SK-N-MC (cell line): ENCODE measurements at regions not wholly inside any gene's neighbourhood (a gene's known extent, or its start where the extent isn't known, plus 50 kb on each side); places are given as distances from the start of the nearest gene placed in this dataset.

Experiments used
- DNase-seq: peaks from one replicate; pipeline ENCODE4 v3.0.0-alpha.2; 2011; ENCODE audit warnings: low read depth, low spot score
- H3K27ac ChIP-seq: fragments of 200-600 bp; sonication (generic); 2 replicates; pipeline ENCODE4 v1.5.1; 2016; ENCODE audit warnings: mixed run types
- H3K36me3 ChIP-seq: fragments of 200-600 bp; sonication (generic); 2 replicates; pipeline ENCODE4 v1.6.1; 2017; ENCODE audit warnings: antibody characterized with exemption, low read length, mixed read lengths; ENCODE audit not compliant: insufficient read depth
- H3K4me3 ChIP-seq: fragments of 200-600 bp; sonication (generic); 2 replicates; pipeline ENCODE4 v1.5.1; 2016
- H3K9ac ChIP-seq: fragments of 200-600 bp; sonication (generic); 2 replicates; pipeline ENCODE4 v1.8.0; 2017; ENCODE audit warnings: mixed run types, mixed read lengths; ENCODE audit not compliant: insufficient read length
- H3K9me3 ChIP-seq: fragments of 200-600 bp; sonication (generic); 2 replicates; pipeline ENCODE4 v1.6.1; 2017; ENCODE audit warnings: low read depth, mild to moderate bottlenecking, antibody characterized with exemption, low read length, moderate library complexity, mixed read lengths
- EZH2 ChIP-seq: fragments of 200-600 bp; sonication (generic); IDR thresholded peaks from one replicate; pipeline ENCODE4 v1.6.1; 2017; ENCODE audit warnings: antibody characterized with exemption
- FOXP2 ChIP-seq: optimal IDR thresholded peaks from 2 replicates; pipeline ENCODE3; 2011; ENCODE audit warnings: mild to moderate bottlenecking, moderate library complexity; ENCODE audit not compliant: insufficient read depth; ENCODE audit errors: extremely low read length, control extremely low read depth
- POLR2AphosphoS5 ChIP-seq: IDR thresholded peaks from 2 replicates; pipeline ENCODE4 v1.6.1; 2012; ENCODE audit warnings: mild to moderate bottlenecking, low read depth, low read length, borderline replicate concordance

GRCh38 chr7:156223935-156224832 is 411.9 kb upstream of the SHH start:
- no peak overlapping the region for H3K4me3 ChIP-seq
- TF ChIP-seq FOXP2 (no peak), POLR2AphosphoS5 (no peak), EZH2 (no peak)
- no peak overlapping the region for H3K27ac ChIP-seq
- H3K9ac ChIP-seq = no peak overlapping the region
- no peaks in the 10 kb centered on the region for H3K9me3 ChIP-seq
- H3K36me3 ChIP-seq = no peaks in the 10 kb centered on the region
- DNase-seq = no peak

- TF ChIP-seq POLR2AphosphoS5 = no peak
- no peak for TF ChIP-seq FOXP2
- TF ChIP-seq EZH2 = no peak
- H3K36me3 ChIP-seq = no peaks in the 10 kb centered on the region
- no peak overlapping the region for H3K9ac ChIP-seq
- H3K9me3 ChIP-seq = no peaks in the 10 kb centered on the region
- no peak for DNase-seq
- no peak overlapping the region for H3K4me3 ChIP-seq
- no peak overlapping the region for H3K27ac ChIP-seq
These were observed 410.3 kb upstream of the SHH start for GRCh38 chr7:156222611-156223010.

- Histone ChIP-seq H3K9me3 (no peaks in the 10 kb centered on the region), H3K9ac (no peak overlapping the region), H3K36me3 (no peaks in the 10 kb centered on the region), H3K27ac (no peak overlapping the region), H3K4me3 (no peak overlapping the region)
- TF ChIP-seq FOXP2 (no peak), POLR2AphosphoS5 (no peak)
- no peak for DNase-seq
These were observed 409.9 kb upstream of the SHH start for GRCh38 chr7:156222151-156222550.

GRCh38 chr7:156220701-156221100 is 408.4 kb upstream of the SHH start:
- Histone ChIP-seq H3K4me3 (no peak overlapping the region), H3K9ac (no peak overlapping the region), H3K27ac (no peak overlapping the region), H3K9me3 (no peaks in the 10 kb centered on the region), H3K36me3 (no peaks in the 10 kb centered on the region)
- no peak for DNase-seq
- TF ChIP-seq FOXP2 (no peak), EZH2 (no peak), POLR2AphosphoS5 (no peak)

GRCh38 chr7:156220078-156220605 is 407.9 kb upstream of the SHH start:
- Histone ChIP-seq H3K27ac (no peak overlapping the region), H3K9me3 (no peaks in the 10 kb centered on the region), H3K4me3 (no peak overlapping the region), H3K9ac (no peak overlapping the region), H3K36me3 (no peaks in the 10 kb centered on the region)
- no peak for DNase-seq
- TF ChIP-seq FOXP2 = no peak
- no peak for TF ChIP-seq EZH2
- TF ChIP-seq POLR2AphosphoS5 = no peak

GRCh38 chr7:156219307-156220077 is 407.2 kb upstream of the SHH start:
- Histone ChIP-seq H3K27ac (no peak overlapping the region), H3K9ac (no peak overlapping the region), H3K36me3 (no peaks in the 10 kb centered on the region), H3K4me3 (no peak overlapping the region), H3K9me3 (no peaks in the 10 kb centered on the region)
- no peak for TF ChIP-seq FOXP2
- TF ChIP-seq POLR2AphosphoS5 = no peak
- no peak for TF ChIP-seq EZH2
- no peak for DNase-seq

- Histone ChIP-seq H3K4me3 (no peak overlapping the region), H3K36me3 (no peaks in the 10 kb centered on the region), H3K9ac (no peak overlapping the region), H3K9me3 (no peaks in the 10 kb centered on the region), H3K27ac (no peak overlapping the region)
- DNase-seq = no peak
- TF ChIP-seq FOXP2 (no peak), POLR2AphosphoS5 (no peak), EZH2 (no peak)
These were observed 406.5 kb upstream of the SHH start for GRCh38 chr7:156218544-156219306.

GRCh38 chr7:156217803-156218202 is 405.5 kb upstream of the SHH start:
- no peak overlapping the region for H3K27ac ChIP-seq
- DNase-seq = no peak
- no peaks in the 10 kb centered on the region for H3K36me3 ChIP-seq
- H3K9ac ChIP-seq = no peak overlapping the region
- no peaks in the 10 kb centered on the region for H3K9me3 ChIP-seq
- H3K4me3 ChIP-seq = no peak overlapping the region
- no peak for TF ChIP-seq FOXP2
- no peak for TF ChIP-seq POLR2AphosphoS5
- no peak for TF ChIP-seq EZH2
